CD8-positive, alpha-beta memory T cell (primary cell): ENCODE measurements at regions not wholly inside any gene's neighbourhood (a gene's known extent, or its start where the extent isn't known, plus 50 kb on each side); places are given as distances from the start of the nearest gene placed in this dataset.

Source experiments
- CTCF ChIA-PET: fragments of 350-600 bp; sonication (Branson Sonifier 250); formaldehyde crosslinking; loops from one replicate; lab custom pipeline; 2021; ENCODE audit warnings: antibody characterized with exemption; lab: Charles Lee
- POLR2A ChIA-PET: fragments of 350-600 bp; sonication (Branson Sonifier 250); formaldehyde crosslinking; loops from one replicate; lab custom pipeline; 2021; ENCODE audit warnings: antibody characterized with exemption; lab: Charles Lee
- DNase-seq, 5 donors: peaks; one replicate each; pipeline versions ENCODE4 v3.0.0 to v3.0.0-alpha.2; 2020 to 2022; ENCODE audit warnings: mixed read lengths in 1 of 5
- H3K27ac ChIP-seq: one replicate; pipeline ENCODE4 v1.7.0; 2013; ENCODE audit warnings: low read depth, mild to moderate bottlenecking, low read length, moderate library complexity
- H3K27me3 ChIP-seq: 2 replicates; pipeline ENCODE4 v1.7.0; 2013; ENCODE audit warnings: low read length, mild to moderate bottlenecking; ENCODE audit not compliant: insufficient read depth, poor library complexity, severe bottlenecking
- H3K36me3 ChIP-seq: 2 replicates; pipeline ENCODE4 v1.7.0; 2013; ENCODE audit warnings: mild to moderate bottlenecking, low read length, moderate library complexity; ENCODE audit not compliant: insufficient read depth
- H3K4me1 ChIP-seq: 2 replicates; pipeline ENCODE4 v1.7.0; 2013; ENCODE audit warnings: mild to moderate bottlenecking, low read length, moderate library complexity; ENCODE audit not compliant: insufficient read depth
- H3K4me3 ChIP-seq: 2 replicates; pipeline ENCODE4 v1.7.0; 2013; ENCODE audit warnings: mild to moderate bottlenecking, low read length
- H3K9me3 ChIP-seq: 2 replicates; pipeline ENCODE4 v1.7.0; 2013; ENCODE audit warnings: mild to moderate bottlenecking, low read length
- H3K27ac Mint-ChIP-seq, 8 donors: one replicate each; pipeline ENCODE4 v1.8.0; 2020 to 2021; ENCODE audit warnings: mixed read lengths in 8 of 8, mild to moderate bottlenecking in 6 of 8, inconsistent platforms in 3 of 8, moderate library complexity in 3 of 8
- H3K27me3 Mint-ChIP-seq, 2 donors: one replicate each; pipeline ENCODE4 v1.8.0; 2020 to 2021; ENCODE audit warnings: mixed read lengths in 2 of 2, mild to moderate bottlenecking in 1 of 2, moderate library complexity in 1 of 2
- H3K36me3 Mint-ChIP-seq, 3 donors: one replicate each; pipeline ENCODE4 v1.8.0; 2020 to 2021; ENCODE audit warnings: mixed read lengths in 3 of 3, inconsistent platforms in 1 of 3, mild to moderate bottlenecking in 1 of 3
- H3K4me1 Mint-ChIP-seq, 3 donors: one replicate each; pipeline ENCODE4 v1.8.0; 2020 to 2021; ENCODE audit warnings: mixed read lengths in 3 of 3, inconsistent platforms in 1 of 3, mild to moderate bottlenecking in 1 of 3
- H3K4me3 Mint-ChIP-seq, 7 donors: one replicate each; pipeline ENCODE4 v1.8.0; 2020 to 2021; ENCODE audit warnings: mixed read lengths in 7 of 7, mild to moderate bottlenecking in 6 of 7, moderate library complexity in 4 of 7, inconsistent platforms in 2 of 7
- H3K9me3 Mint-ChIP-seq, 5 donors: one replicate each; pipeline ENCODE4 v1.8.0; 2020 to 2022; ENCODE audit warnings: mixed read lengths in 5 of 5, mild to moderate bottlenecking in 3 of 5, moderate library complexity in 2 of 5, inconsistent platforms in 1 of 5

DNA sequence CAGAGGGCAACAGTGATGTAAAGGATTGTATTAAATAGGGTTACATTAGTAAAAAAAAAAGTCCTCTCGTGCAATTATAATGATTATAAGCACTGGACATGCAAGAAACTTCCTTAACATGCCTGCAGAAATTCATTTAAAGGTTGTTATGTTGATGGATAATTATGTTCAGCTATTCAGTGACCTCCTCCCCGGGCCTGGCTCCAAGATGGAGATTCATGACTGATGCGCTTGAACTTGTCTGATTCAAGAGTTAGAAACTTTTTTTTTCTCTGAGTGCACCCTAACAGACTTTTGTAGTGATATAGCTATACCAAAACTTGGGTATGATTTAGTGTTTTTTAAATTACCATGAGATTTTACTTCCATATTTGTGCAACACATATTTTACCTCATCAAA is 1170.0 kb upstream of the CITED2 start:
- Mint-ChIP-seq H3K4me3 (no peak overlapping the region), H3K27ac (no peak overlapping the region), H3K4me1 (no peaks in the 10 kb centered on the region), H3K36me3 (no peaks in the 10 kb centered on the region), H3K27me3 (peaks cover 0 to 1% of the 10 kb centered on the region in 2 donors), H3K9me3 (no peaks in the 10 kb centered on the region)
- Histone ChIP-seq H3K4me3 (no peak overlapping the region), H3K9me3 (no peaks in the 10 kb centered on the region), H3K27me3 (no peaks in the 10 kb centered on the region), H3K4me1 (no peaks in the 10 kb centered on the region), H3K36me3 (no peaks in the 10 kb centered on the region), H3K27ac (no peak overlapping the region)
- DNase-seq: no peak
- CTCF ChIA-PET: no interaction called here
- POLR2A ChIA-PET: no interaction called here

- no peak overlapping the region for H3K4me3 ChIP-seq
- Mint-ChIP-seq H3K4me1 (no peaks in the 10 kb centered on the region), H3K27ac (no peak overlapping the region), H3K9me3 (no peaks in the 10 kb centered on the region), H3K27me3 (no peaks in the 10 kb centered on the region), H3K36me3 (no peaks in the 10 kb centered on the region), H3K4me3 (no peak overlapping the region)
- no peak overlapping the region for H3K27ac ChIP-seq
- H3K4me1 ChIP-seq: no peaks in the 10 kb centered on the region
- DNase-seq: no peak
- no peaks in the 10 kb centered on the region for H3K36me3 ChIP-seq
- POLR2A ChIA-PET: no interaction called here
- no peaks in the 10 kb centered on the region for H3K9me3 ChIP-seq
- H3K27me3 ChIP-seq: no peaks in the 10 kb centered on the region
- CTCF ChIA-PET: no interaction called here
Observed at GRCh38 chr6:140542863-140543262, 1168.4 kb upstream of the CITED2 start.

DNA sequence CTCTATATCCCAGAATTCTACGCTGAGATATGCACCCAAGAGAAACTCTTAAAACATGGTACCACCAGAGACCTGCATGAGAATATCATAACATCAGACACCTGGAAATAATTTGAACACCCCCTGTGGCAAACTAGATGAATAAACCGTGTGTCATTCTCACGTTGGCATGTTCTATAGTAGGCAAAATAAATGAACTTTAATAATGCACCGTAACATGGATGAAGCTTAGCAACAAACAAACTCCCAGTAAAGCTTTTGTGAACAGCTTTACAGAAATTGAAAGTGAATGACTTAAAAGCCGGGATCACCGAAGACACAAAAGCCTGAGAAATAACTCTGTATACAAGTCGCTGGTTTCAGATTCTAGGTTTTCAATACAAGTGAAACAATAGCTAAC is 1166.8 kb upstream of the CITED2 start:
- DNase-seq: no peak
- POLR2A ChIA-PET: no interaction called here
- Histone ChIP-seq H3K27me3 (no peaks in the 10 kb centered on the region), H3K9me3 (no peaks in the 10 kb centered on the region), H3K4me3 (no peak overlapping the region), H3K27ac (no peak overlapping the region), H3K4me1 (no peaks in the 10 kb centered on the region), H3K36me3 (no peaks in the 10 kb centered on the region)
- no peaks in the 10 kb centered on the region for H3K4me1 Mint-ChIP-seq
- no peaks in the 10 kb centered on the region for H3K27me3 Mint-ChIP-seq
- CTCF ChIA-PET: no interaction called here
- no peak overlapping the region for H3K4me3 Mint-ChIP-seq
- H3K9me3 Mint-ChIP-seq: no peaks in the 10 kb centered on the region
- H3K36me3 Mint-ChIP-seq: no peaks in the 10 kb centered on the region
- no peak overlapping the region for H3K27ac Mint-ChIP-seq

GRCh38 chr6:140540743-140541142 is 1166.3 kb upstream of the CITED2 start:
- H3K27me3 Mint-ChIP-seq: no peaks in the 10 kb centered on the region
- no peak overlapping the region for H3K4me3 ChIP-seq
- no peaks in the 10 kb centered on the region for H3K9me3 ChIP-seq
- H3K4me1 Mint-ChIP-seq: no peaks in the 10 kb centered on the region
- H3K36me3 Mint-ChIP-seq: no peaks in the 10 kb centered on the region
- no peaks in the 10 kb centered on the region for H3K36me3 ChIP-seq
- H3K27ac Mint-ChIP-seq: no peak overlapping the region
- ChIA-PET POLR2A (no interaction called here), CTCF (no interaction called here)
- no peak overlapping the region for H3K4me3 Mint-ChIP-seq
- DNase-seq: no peak
- no peaks in the 10 kb centered on the region for H3K9me3 Mint-ChIP-seq
- no peaks in the 10 kb centered on the region for H3K4me1 ChIP-seq
- no peak overlapping the region for H3K27ac ChIP-seq
- H3K27me3 ChIP-seq: no peaks in the 10 kb centered on the region

DNA sequence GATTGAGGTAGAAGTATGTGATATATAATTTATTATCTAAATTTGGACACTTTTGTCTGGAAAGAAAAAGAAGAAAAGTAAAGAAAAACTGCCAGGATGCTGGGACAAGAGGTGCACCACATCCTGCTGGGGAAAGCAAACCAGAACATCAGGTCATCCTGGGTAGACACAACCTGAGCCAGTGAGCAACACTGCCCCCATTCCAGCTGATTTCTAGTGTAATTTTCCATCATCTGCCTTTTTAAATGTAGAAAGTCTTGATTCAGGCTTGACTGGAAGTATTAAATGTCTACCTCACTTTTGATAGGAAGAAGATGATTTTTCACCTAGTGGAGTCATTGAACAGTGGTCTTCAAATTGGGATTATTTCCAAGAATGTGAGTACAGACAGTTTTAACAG is 1164.5 kb upstream of the CITED2 start:
- DNase-seq: no peak
- Mint-ChIP-seq H3K4me3 (no peak overlapping the region), H3K9me3 (peaks cover 0 to 6% (median under 1%) of the 10 kb centered on the region in 5 donors), H3K27me3 (no peaks in the 10 kb centered on the region), H3K27ac (no peak overlapping the region), H3K4me1 (no peaks in the 10 kb centered on the region), H3K36me3 (no peaks in the 10 kb centered on the region)
- POLR2A ChIA-PET: no interaction called here
- Histone ChIP-seq H3K9me3 (no peaks in the 10 kb centered on the region), H3K4me1 (no peaks in the 10 kb centered on the region), H3K27ac (no peak overlapping the region), H3K36me3 (no peaks in the 10 kb centered on the region), H3K27me3 (no peaks in the 10 kb centered on the region), H3K4me3 (no peak overlapping the region)
- CTCF ChIA-PET: no interaction called here

- H3K27ac ChIP-seq: no peak overlapping the region
- H3K4me3 ChIP-seq: no peak overlapping the region
- no peak overlapping the region for H3K27ac Mint-ChIP-seq
- H3K4me3 Mint-ChIP-seq: no peak overlapping the region
- H3K27me3 Mint-ChIP-seq: no peaks in the 10 kb centered on the region
- no peaks in the 10 kb centered on the region for H3K4me1 Mint-ChIP-seq
- ChIA-PET CTCF (no interaction called here), POLR2A (no interaction called here)
- H3K9me3 Mint-ChIP-seq: peaks cover 0 to 6% (median 2%) of the 10 kb centered on the region in 5 donors
- no peaks in the 10 kb centered on the region for H3K36me3 ChIP-seq
- DNase-seq: no peak
- H3K36me3 Mint-ChIP-seq: no peaks in the 10 kb centered on the region
- no peaks in the 10 kb centered on the region for H3K9me3 ChIP-seq
- H3K4me1 ChIP-seq: no peaks in the 10 kb centered on the region
- no peaks in the 10 kb centered on the region for H3K27me3 ChIP-seq
Observed at GRCh38 chr6:140537834-140538705, 1163.6 kb upstream of the CITED2 start.

GRCh38 chr6:140537211-140537610 is 1162.8 kb upstream of the CITED2 start:
- ChIA-PET POLR2A (no interaction called here), CTCF (no interaction called here)
- Histone ChIP-seq H3K36me3 (no peaks in the 10 kb centered on the region), H3K27ac (no peak overlapping the region), H3K4me1 (no peaks in the 10 kb centered on the region), H3K4me3 (no peak overlapping the region), H3K9me3 (no peaks in the 10 kb centered on the region), H3K27me3 (no peaks in the 10 kb centered on the region)
- no peaks in the 10 kb centered on the region for H3K27me3 Mint-ChIP-seq
- H3K4me1 Mint-ChIP-seq: no peaks in the 10 kb centered on the region
- H3K9me3 Mint-ChIP-seq: peaks cover 0 to 6% (median 2%) of the 10 kb centered on the region in 5 donors
- no peak for DNase-seq
- no peak overlapping the region for H3K27ac Mint-ChIP-seq
- no peak overlapping the region for H3K4me3 Mint-ChIP-seq
- H3K36me3 Mint-ChIP-seq: no peaks in the 10 kb centered on the region

GRCh38 chr6:140535511-140535910 is 1161.1 kb upstream of the CITED2 start:
- Mint-ChIP-seq H3K27me3 (peaks cover 0 to 3% of the 10 kb centered on the region in 2 donors), H3K9me3 (peaks cover 0 to 6% (median 2%) of the 10 kb centered on the region in 5 donors), H3K27ac (no peak overlapping the region), H3K4me1 (no peaks in the 10 kb centered on the region), H3K36me3 (no peaks in the 10 kb centered on the region), H3K4me3 (no peak overlapping the region)
- H3K36me3 ChIP-seq: no peaks in the 10 kb centered on the region
- H3K4me3 ChIP-seq: no peak overlapping the region
- H3K27me3 ChIP-seq: no peaks in the 10 kb centered on the region
- no peaks in the 10 kb centered on the region for H3K9me3 ChIP-seq
- H3K4me1 ChIP-seq: no peaks in the 10 kb centered on the region
- H3K27ac ChIP-seq: no peak overlapping the region
- ChIA-PET CTCF (no interaction called here), POLR2A (no interaction called here)
- no peak for DNase-seq
